ENCODE measurements at regions not wholly inside any gene's neighbourhood (a gene's known extent, or its start where the extent isn't known, plus 50 kb on each side); places are given as distances from the start of the nearest gene placed in this dataset.

DNA sequence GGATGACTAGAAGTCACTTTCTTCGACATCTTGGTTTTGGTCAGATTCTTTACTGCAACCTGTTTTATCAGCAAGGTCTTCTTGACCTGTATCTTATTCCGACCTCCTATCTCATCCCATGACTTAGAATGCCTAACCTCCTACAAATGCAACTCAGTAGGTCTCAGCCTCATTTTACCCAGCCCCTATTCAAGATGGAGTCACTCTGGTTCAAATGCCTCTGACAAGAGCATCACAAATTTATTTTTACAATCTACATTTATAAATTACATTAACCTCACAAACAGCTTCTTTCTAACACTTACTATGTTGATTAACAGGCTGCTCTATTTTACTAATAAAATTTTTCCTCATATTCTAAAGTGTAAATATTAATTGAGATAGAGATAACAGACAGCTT is 867.0 kb upstream of the CNTN5 start:
- Histone ChIP-seq H3K27me3 (ENCODE audit: low read depth, low read length) (no peaks in the 10 kb centered on the region), H4K20me1 (ENCODE audit: insufficient read depth, low read length) (no peaks in the 10 kb centered on the region), H3K4me1 (ENCODE audit: low read length) (no peaks in the 10 kb centered on the region), H3K4me2 (ENCODE audit: low read length) (no peak overlapping the region), H3K9me3 (ENCODE audit: insufficient read depth, low read length) (no peaks in the 10 kb centered on the region), H3K9ac (ENCODE audit: low read length) (no peak overlapping the region), H3K4me3 (ENCODE audit: low read length) (no peak overlapping the region), H3K27ac (ENCODE audit: low read length) (no peak overlapping the region), H3K79me2 (ENCODE audit: low read length) (no peaks in the 10 kb centered on the region), H3K36me3 (replicated peaks; ENCODE audit: low read depth, low read length) (no peaks in the 10 kb centered on the region), H2AFZ (ENCODE audit: low read depth, low read length) (no peak overlapping the region)
- no peak for TF ChIP-seq CTCF (IDR thresholded peaks at IDR 0.05; ENCODE audit: low read depth, low read length)
- TF ChIP-seq EZH2phosphoT487 (IDR thresholded peaks at IDR 0.05; ENCODE audit: low read depth): no peak

DNA sequence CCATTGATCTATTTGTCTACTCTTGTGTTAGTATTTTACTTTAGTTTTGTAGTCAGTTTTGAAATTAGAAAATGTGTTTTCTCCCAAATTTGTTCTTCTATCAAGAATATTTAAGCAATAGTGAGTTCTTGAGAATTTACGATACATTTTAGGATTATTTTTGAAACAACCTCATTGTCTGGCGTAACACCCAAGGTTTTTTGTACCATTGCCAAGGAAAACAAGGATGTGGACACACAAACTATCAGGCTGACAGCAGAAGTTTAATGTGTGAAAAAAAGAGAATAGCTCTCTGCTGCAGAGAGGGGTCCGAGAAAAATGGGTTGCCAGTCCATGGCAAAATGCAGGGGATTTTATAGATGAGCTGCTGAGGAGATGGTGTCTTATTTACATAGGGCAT is 865.1 kb upstream of the CNTN5 start:
- Histone ChIP-seq H3K4me1 (ENCODE audit: low read length) (no peaks in the 10 kb centered on the region), H4K20me1 (ENCODE audit: insufficient read depth, low read length) (no peaks in the 10 kb centered on the region)

DNA sequence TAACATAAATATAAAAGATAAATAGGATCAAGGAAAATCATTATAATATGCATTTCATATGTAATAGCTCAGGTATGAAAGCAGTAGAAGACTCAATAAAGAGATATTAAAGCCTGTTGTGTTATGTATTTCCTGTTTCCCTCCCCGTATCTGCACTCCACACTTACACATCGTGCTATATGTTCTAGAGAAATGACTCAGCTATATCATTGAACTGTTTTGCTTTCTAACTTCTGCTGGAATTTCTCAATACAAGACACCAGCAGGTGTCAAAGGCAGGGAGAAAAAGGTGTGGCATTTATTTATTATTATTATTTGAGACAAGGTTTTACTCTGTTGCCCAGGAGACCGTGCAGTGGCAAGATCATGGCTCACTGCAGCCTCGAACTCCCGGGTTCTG is 842.8 kb upstream of the CNTN5 start:
- H2AFZ ChIP-seq (ENCODE audit: low read depth, low read length): no peak overlapping the region
- no peaks in the 10 kb centered on the region for H4K20me1 ChIP-seq (ENCODE audit: insufficient read depth, low read length)
- H3K27ac ChIP-seq (ENCODE audit: low read length): no peak overlapping the region
- TF ChIP-seq CTCF (IDR thresholded peaks at IDR 0.05; ENCODE audit: low read depth, low read length): no peak
- TF ChIP-seq EZH2phosphoT487 (IDR thresholded peaks at IDR 0.05; ENCODE audit: low read depth): no peak
- H3K4me2 ChIP-seq (ENCODE audit: low read length): no peak overlapping the region
- no peaks in the 10 kb centered on the region for H3K4me1 ChIP-seq (ENCODE audit: low read length)
- H3K9ac ChIP-seq (ENCODE audit: low read length): no peak overlapping the region
- no peak overlapping the region for H3K4me3 ChIP-seq (ENCODE audit: low read length)
- no peaks in the 10 kb centered on the region for H3K36me3 ChIP-seq (replicated peaks; ENCODE audit: low read depth, low read length)
- no peaks in the 10 kb centered on the region for H3K79me2 ChIP-seq (ENCODE audit: low read length)
- H3K27me3 ChIP-seq (ENCODE audit: low read depth, low read length): no peaks in the 10 kb centered on the region
- no peaks in the 10 kb centered on the region for H3K9me3 ChIP-seq (ENCODE audit: insufficient read depth, low read length)

More for the DNA sequence above, 865.1 kb upstream of the CNTN5 start:
- H3K27me3 ChIP-seq (ENCODE audit: low read depth, low read length): no peaks in the 10 kb centered on the region
- H2AFZ ChIP-seq (ENCODE audit: low read depth, low read length): no peak overlapping the region
- no peak overlapping the region for H3K4me3 ChIP-seq (ENCODE audit: low read length)
- no peaks in the 10 kb centered on the region for H3K36me3 ChIP-seq (replicated peaks; ENCODE audit: low read depth, low read length)
- no peaks in the 10 kb centered on the region for H3K79me2 ChIP-seq (ENCODE audit: low read length)
- TF ChIP-seq CTCF (IDR thresholded peaks at IDR 0.05; ENCODE audit: low read depth, low read length) (no peak), EZH2phosphoT487 (IDR thresholded peaks at IDR 0.05; ENCODE audit: low read depth) (no peak)
- H3K27ac ChIP-seq (ENCODE audit: low read length): no peak overlapping the region
- H3K9ac ChIP-seq (ENCODE audit: low read length): no peak overlapping the region
- H3K4me2 ChIP-seq (ENCODE audit: low read length): no peak overlapping the region
- no peaks in the 10 kb centered on the region for H3K9me3 ChIP-seq (ENCODE audit: insufficient read depth, low read length)

DNA sequence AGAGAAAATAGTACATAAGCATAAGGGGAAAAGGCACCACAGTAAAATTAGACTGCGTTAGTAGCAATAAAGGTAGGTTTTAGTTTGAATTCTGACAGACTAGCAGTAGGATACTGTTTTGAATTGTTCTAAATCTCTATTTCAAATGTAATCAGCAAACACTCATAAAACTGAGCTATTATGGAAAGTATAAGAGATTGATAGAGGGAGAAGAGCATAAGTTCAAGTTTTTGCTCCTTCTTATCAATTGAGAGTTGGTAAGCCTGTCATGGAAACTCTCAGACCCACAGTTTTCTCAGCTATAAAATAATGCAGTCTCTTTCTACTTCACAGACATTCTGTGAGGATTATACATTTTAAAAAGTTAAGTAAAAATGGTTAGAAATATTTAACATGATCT is 840.2 kb upstream of the CNTN5 start:
- no peaks in the 10 kb centered on the region for H3K9me3 ChIP-seq (ENCODE audit: insufficient read depth, low read length)

More for the DNA sequence above, 840.2 kb upstream of the CNTN5 start:
- Histone ChIP-seq H3K4me1 (ENCODE audit: low read length) (no peaks in the 10 kb centered on the region), H3K4me2 (ENCODE audit: low read length) (no peak overlapping the region), H4K20me1 (ENCODE audit: insufficient read depth, low read length) (no peaks in the 10 kb centered on the region), H3K36me3 (replicated peaks; ENCODE audit: low read depth, low read length) (no peaks in the 10 kb centered on the region), H3K79me2 (ENCODE audit: low read length) (no peaks in the 10 kb centered on the region), H3K9ac (ENCODE audit: low read length) (no peak overlapping the region), H2AFZ (ENCODE audit: low read depth, low read length) (no peak overlapping the region), H3K4me3 (ENCODE audit: low read length) (no peak overlapping the region), H3K27me3 (ENCODE audit: low read depth, low read length) (no peaks in the 10 kb centered on the region), H3K27ac (ENCODE audit: low read length) (no peak overlapping the region)
- TF ChIP-seq CTCF (IDR thresholded peaks at IDR 0.05; ENCODE audit: low read depth, low read length): no peak

Measured in OCI-LY3 (cell line).